K562 (cell line): ENCODE measurements at regions not wholly inside any gene's neighbourhood (a gene's known extent, or its start where the extent isn't known, plus 50 kb on each side); places are given as distances from the start of the nearest gene placed in this dataset.

Source experiments
- GATAD2A ChIP-seq: fragments of 450-650 bp; IDR thresholded peaks from 2 replicates; pipeline ENCODE4 v1.6.1; 2017
- RBM15 ChIP-seq: fragments of 200-400 bp; formaldehyde crosslinking; IDR thresholded peaks from 2 replicates; pipeline ENCODE4 v1.6.1; 2018; ENCODE audit warnings: mild to moderate bottlenecking, low read length, moderate library complexity; ENCODE audit not compliant: insufficient read depth
- RBM22 ChIP-seq: fragments of 200-400 bp; formaldehyde crosslinking; IDR thresholded peaks from 2 replicates; pipeline ENCODE4 v1.6.1; 2018; ENCODE audit warnings: low read length, low read depth; ENCODE audit not compliant: poor library complexity, severe bottlenecking
- RHOXF2B ChIP-seq: fragments of 250-450 bp; sonication (Bioruptor Pico); conservative IDR thresholded peaks from 2 replicates; pipeline ENCODE4 v1.5.1; 2021
- SP2 ChIP-seq: IDR thresholded peaks from 2 replicates; pipeline ENCODE4 v1.6.1; 2011; ENCODE audit warnings: mild to moderate bottlenecking, low read depth, low read length, moderate library complexity; ENCODE audit not compliant: poor library complexity, severe bottlenecking; ENCODE audit errors: extremely low read depth
- SRF ChIP-seq, 2 experiments: fragments of 250-450, 450-650 bp in 1 of 2; sonication (Bioruptor Pico) in 1 of 2; sonication (generic) in 1 of 2; formaldehyde crosslinking; IDR thresholded peaks; 2 replicates each; pipeline versions ENCODE4 v1.5.0 to v1.5.1; 2020 to 2022; ENCODE audit warnings: mild to moderate bottlenecking in 1 of 2, missing genetic modification reagents in 1 of 2
- TSC22D4 ChIP-seq: fragments of 450-650 bp; IDR thresholded peaks from 2 replicates; pipeline ENCODE4 v1.6.1; 2016; ENCODE audit warnings: missing genetic modification characterization, missing biosample characterization, control low read depth
- ZNF121 ChIP-seq: sonication (generic); formaldehyde crosslinking; conservative IDR thresholded peaks from 2 replicates; pipeline ENCODE4 v1.8.0; 2022; ENCODE audit warnings: missing genetic modification reagents
- ZNF3 ChIP-seq: fragments of 250-450 bp; sonication (Bioruptor Pico); IDR thresholded peaks from 2 replicates; pipeline ENCODE4 v1.5.0; 2021; ENCODE audit warnings: mild to moderate bottlenecking, moderate library complexity
- TF ChIP-seq, protein P1 (sequence below): fragments of 450-650 bp; IDR thresholded peaks from 2 replicates; pipeline ENCODE4 v1.6.1; 2016; ENCODE audit warnings: borderline replicate concordance
- TF ChIP-seq, protein P2 (sequence below): fragments of 450-650 bp; IDR thresholded peaks from 2 replicates; pipeline ENCODE4 v1.6.1; 2018; ENCODE audit not compliant: partially characterized antibody

DNA sequence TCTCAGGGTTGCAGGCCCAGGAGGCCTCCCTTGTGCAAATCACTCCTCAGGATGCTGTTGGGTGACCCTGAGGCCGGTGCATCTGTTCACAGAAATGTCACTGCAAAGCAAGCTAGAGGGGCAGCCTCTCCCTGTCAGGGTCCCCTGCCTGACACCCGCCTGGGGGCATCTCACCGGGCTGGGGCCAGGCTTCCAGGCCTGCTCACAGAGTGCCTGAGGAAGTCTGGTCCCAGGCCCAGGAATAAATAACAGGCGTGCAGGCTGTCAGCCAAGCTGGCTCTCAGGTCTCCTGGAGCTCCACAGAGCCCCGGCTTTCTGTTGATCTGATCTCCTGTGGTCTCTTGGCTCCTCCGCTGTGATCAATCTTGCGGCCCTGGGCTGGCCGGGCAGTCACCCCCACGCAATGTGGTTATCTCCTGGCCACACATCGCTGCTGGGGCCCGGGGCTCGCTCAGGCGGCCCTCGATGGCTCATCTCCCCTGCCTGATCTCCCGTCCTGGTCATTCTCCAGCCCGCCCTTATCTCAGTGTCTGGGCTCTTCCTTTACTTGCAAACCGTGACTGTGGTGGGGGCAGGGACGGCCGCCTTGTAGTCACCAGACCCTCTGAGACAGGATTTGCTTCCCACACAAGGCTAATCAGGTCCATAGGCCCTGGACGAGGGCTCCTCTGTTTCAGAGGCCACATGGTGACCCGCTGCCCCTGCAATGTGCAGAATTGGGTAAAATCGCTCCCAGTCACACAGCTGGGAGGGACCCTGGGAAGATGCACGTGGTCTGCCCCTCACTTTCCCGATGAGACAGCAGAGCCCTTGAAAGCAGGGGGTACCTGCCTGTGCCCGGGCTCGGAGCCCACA lies 231.2 kb upstream of the GSE1 start (continued):
- peak in 1 of 2 experiments; percentile 89; a peak in 1 of 4 replicates for TF ChIP-seq SRF (CRISPR knock-in tag; IDR thresholded peaks at IDR 0.05)
- TF ChIP-seq SP2 = peak; percentile 25
- TF ChIP-seq TSC22D4 = no peak
- no peak for TF ChIP-seq ZNF121 (CRISPR knock-in tag)
- TF ChIP-seq GATAD2A = peak; percentile 99
- TF ChIP-seq, protein P1, sequence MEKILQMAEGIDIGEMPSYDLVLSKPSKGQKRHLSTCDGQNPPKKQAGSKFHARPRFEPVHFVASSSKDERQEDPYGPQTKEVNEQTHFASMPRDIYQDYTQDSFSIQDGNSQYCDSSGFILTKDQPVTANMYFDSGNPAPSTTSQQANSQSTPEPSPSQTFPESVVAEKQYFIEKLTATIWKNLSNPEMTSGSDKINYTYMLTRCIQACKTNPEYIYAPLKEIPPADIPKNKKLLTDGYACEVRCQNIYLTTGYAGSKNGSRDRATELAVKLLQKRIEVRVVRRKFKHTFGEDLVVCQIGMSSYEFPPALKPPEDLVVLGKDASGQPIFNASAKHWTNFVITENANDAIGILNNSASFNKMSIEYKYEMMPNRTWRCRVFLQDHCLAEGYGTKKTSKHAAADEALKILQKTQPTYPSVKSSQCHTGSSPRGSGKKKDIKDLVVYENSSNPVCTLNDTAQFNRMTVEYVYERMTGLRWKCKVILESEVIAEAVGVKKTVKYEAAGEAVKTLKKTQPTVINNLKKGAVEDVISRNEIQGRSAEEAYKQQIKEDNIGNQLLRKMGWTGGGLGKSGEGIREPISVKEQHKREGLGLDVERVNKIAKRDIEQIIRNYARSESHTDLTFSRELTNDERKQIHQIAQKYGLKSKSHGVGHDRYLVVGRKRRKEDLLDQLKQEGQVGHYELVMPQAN = no peak
- no peak for TF ChIP-seq ZNF3
- peak; percentile 86 for TF ChIP-seq RBM22
- no peak for TF ChIP-seq RBM15
- TF ChIP-seq, protein P2, sequence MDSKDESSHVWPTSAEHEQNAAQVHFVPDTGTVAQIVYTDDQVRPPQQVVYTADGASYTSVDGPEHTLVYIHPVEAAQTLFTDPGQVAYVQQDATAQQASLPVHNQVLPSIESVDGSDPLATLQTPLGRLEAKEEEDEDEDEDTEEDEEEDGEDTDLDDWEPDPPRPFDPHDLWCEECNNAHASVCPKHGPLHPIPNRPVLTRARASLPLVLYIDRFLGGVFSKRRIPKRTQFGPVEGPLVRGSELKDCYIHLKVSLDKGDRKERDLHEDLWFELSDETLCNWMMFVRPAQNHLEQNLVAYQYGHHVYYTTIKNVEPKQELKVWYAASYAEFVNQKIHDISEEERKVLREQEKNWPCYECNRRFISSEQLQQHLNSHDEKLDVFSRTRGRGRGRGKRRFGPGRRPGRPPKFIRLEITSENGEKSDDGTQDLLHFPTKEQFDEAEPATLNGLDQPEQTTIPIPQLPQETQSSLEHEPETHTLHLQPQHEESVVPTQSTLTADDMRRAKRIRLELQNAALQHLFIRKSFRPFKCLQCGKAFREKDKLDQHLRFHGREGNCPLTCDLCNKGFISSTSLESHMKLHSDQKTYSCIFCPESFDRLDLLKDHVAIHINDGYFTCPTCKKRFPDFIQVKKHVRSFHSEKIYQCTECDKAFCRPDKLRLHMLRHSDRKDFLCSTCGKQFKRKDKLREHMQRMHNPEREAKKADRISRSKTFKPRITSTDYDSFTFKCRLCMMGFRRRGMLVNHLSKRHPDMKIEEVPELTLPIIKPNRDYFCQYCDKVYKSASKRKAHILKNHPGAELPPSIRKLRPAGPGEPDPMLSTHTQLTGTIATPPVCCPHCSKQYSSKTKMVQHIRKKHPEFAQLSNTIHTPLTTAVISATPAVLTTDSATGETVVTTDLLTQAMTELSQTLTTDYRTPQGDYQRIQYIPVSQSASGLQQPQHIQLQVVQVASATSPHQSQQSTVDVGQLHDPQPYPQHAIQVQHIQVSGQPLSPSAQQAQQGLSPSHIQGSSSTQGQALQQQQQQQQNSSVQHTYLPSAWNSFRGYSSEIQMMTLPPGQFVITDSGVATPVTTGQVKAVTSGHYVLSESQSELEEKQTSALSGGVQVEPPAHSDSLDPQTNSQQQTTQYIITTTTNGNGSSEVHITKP = peak; percentile 80
- TF ChIP-seq RHOXF2B (CRISPR knock-in tag) = no peak
